Kidney (tissue), 13 donors: ENCODE measurements at regions not wholly inside any gene's neighbourhood (a gene's known extent, or its start where the extent isn't known, plus 50 kb on each side); places are given as distances from the start of the nearest gene placed in this dataset.

Experiments used
- DNase-seq, 5 donors: peaks; one replicate each; pipeline ENCODE4 v3.0.0-alpha.2; 2013 to 2020
- FAIRE-seq: peaks from 2 replicates; lab custom pipeline; 2012; peaks lifted over from hg19 to GRCh38; lab: Jason Lieb, UNC
- H3K27ac ChIP-seq, 2 donors: one replicate each; pipeline ENCODE4 v1.7.0; 2013; ENCODE audit warnings: low read depth in 2 of 2, low read length in 2 of 2, inconsistent platforms in 1 of 2
- H3K27me3 ChIP-seq: one replicate; pipeline ENCODE4 v1.7.1; 2013; ENCODE audit warnings: low read length, inconsistent platforms; ENCODE audit not compliant: control insufficient read depth, insufficient read depth
- H3K36me3 ChIP-seq, 3 donors: one replicate each; pipeline versions ENCODE4 v1.7.0 to v1.7.1; 2013; ENCODE audit warnings: low read length in 3 of 3, control low read depth in 1 of 3, inconsistent platforms in 1 of 3; ENCODE audit not compliant: insufficient read depth in 3 of 3, control insufficient read depth in 2 of 3
- H3K4me1 ChIP-seq, 3 donors: one replicate each; pipeline versions ENCODE4 v1.7.0 to v1.7.1; 2013; ENCODE audit warnings: low read length in 3 of 3, inconsistent platforms in 1 of 3, low read depth in 1 of 3; ENCODE audit not compliant: control insufficient read depth in 2 of 3, insufficient read depth in 2 of 3
- H3K4me3 ChIP-seq, 3 donors: one replicate each; pipeline versions ENCODE4 v1.7.0 to v1.8.1; 2013; ENCODE audit warnings: low read length in 3 of 3, control low read depth in 1 of 3, inconsistent platforms in 1 of 3
- H3K9ac ChIP-seq, 3 donors: one replicate each; pipeline versions ENCODE4 v1.7.0 to v1.7.1; 2013; ENCODE audit warnings: low read length in 3 of 3, control low read depth in 1 of 3, inconsistent platforms in 1 of 3
- H3K9me3 ChIP-seq, 3 donors: one replicate each; pipeline versions ENCODE4 v1.7.0 to v1.7.1; 2013; ENCODE audit warnings: low read length in 3 of 3, control low read depth in 1 of 3, inconsistent platforms in 1 of 3; ENCODE audit not compliant: control insufficient read depth in 2 of 3, insufficient read depth in 1 of 3
- intact Hi-C: fragments of 100-400 bp; cut with DNase I; formaldehyde crosslinking; loops from one replicate; pipeline ENCODE4 v1.11.1; 2022
- TF ChIP-seq, protein P1 (sequence below): IDR thresholded peaks from 3 replicates; pipeline ENCODE4 v1.5.1; 2012; ENCODE audit warnings: mild to moderate bottlenecking, moderate library complexity, borderline replicate concordance; ENCODE audit not compliant: insufficient read depth; ENCODE audit errors: extremely low read depth
- donor health status: control.
- donor health status: control.
- donor health status: control.
- donor health status: control.
- donor health status: control.
- donor health status: DM: yes; HTN: yes; CAD: no.
- donor health status: Normal renal cell carcinoma (clear cell type).

DNA sequence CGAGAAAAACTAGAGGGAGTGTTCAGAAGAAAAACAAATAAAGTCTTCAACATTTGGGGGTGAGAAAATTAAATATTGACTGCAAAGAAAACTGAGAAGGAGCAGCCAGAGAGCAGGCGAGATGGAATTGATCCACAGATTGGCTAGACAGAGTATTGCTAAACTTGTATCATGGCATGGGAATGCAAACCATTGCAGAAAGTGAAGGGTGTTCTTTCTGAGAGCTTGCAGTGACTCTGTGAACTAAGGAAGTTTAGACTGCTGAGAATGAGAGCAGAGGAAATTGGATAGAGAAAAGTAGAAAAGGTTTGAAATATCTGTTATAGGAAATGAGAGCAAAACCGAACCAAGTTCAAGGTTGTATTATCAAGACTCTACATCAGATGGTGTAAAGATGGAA is 191.5 kb downstream of the HS3ST3A1 start:
- no peak for FAIRE-seq
- H3K9me3 ChIP-seq = no peaks in the 10 kb centered on the region
- H3K4me1 ChIP-seq = no peaks in the 10 kb centered on the region
- TF ChIP-seq, protein P1, sequence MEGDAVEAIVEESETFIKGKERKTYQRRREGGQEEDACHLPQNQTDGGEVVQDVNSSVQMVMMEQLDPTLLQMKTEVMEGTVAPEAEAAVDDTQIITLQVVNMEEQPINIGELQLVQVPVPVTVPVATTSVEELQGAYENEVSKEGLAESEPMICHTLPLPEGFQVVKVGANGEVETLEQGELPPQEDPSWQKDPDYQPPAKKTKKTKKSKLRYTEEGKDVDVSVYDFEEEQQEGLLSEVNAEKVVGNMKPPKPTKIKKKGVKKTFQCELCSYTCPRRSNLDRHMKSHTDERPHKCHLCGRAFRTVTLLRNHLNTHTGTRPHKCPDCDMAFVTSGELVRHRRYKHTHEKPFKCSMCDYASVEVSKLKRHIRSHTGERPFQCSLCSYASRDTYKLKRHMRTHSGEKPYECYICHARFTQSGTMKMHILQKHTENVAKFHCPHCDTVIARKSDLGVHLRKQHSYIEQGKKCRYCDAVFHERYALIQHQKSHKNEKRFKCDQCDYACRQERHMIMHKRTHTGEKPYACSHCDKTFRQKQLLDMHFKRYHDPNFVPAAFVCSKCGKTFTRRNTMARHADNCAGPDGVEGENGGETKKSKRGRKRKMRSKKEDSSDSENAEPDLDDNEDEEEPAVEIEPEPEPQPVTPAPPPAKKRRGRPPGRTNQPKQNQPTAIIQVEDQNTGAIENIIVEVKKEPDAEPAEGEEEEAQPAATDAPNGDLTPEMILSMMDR = no peak
- DNase-seq = no peak
- H3K27me3 ChIP-seq = no peaks in the 10 kb centered on the region
- intact Hi-C loops = no loop called here
- H3K4me3 ChIP-seq = no peak overlapping the region
- no peaks in the 10 kb centered on the region for H3K36me3 ChIP-seq
- H3K27ac ChIP-seq = no peak overlapping the region
- no peak overlapping the region for H3K9ac ChIP-seq

DNA sequence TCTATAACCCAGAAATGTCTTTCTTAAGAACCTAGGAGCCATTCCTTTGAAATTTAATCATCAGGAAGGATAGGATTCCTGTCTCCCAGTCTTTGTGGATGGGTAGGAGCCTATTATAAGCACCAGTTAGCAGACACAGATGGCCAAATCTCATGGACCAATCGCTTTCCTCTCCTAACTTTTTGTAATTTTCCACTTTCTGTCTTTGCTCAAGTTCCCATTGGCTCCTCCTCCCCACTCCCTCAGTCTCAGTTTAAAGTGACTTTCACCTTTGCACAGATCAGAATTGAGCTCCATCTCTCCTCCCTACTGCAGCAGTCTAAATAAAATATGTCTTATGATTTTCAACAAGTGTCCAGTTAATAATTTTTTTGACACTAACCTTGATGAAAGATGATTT is 192.3 kb downstream of the HS3ST3A1 start:
- DNase-seq = no peak
- no peak for FAIRE-seq
- Histone ChIP-seq H3K4me3 (no peak overlapping the region), H3K9me3 (no peaks in the 10 kb centered on the region), H3K9ac (no peak overlapping the region), H3K4me1 (no peaks in the 10 kb centered on the region), H3K27me3 (no peaks in the 10 kb centered on the region), H3K36me3 (no peaks in the 10 kb centered on the region), H3K27ac (no peak overlapping the region)
- TF ChIP-seq, protein P1 = no peak
- intact Hi-C loops = no loop called here

DNA sequence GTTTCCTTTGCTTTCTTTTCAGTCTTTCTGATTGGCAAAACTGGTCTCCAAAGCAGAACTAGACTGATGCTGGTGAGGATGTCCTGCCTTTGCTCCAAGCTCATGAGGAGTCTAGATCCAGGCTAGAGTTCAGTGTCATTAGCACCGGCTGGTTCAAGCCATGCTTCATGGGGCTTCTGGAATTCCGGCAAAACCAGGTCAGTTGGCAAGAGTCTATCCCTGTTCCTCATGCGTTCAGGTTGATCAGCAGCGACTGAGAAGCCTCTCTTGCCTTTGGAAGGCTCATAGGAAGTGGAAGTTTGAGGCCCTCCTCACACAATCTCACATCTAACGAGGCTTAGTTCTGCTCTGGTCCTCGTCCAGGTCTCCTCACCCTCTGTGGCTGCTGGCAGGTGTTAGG is 194.3 kb downstream of the HS3ST3A1 start:
- Histone ChIP-seq H3K36me3 (no peaks in the 10 kb centered on the region), H3K27ac (no peak overlapping the region), H3K4me1 (no peaks in the 10 kb centered on the region), H3K4me3 (no peak overlapping the region), H3K9ac (no peak overlapping the region), H3K9me3 (no peaks in the 10 kb centered on the region), H3K27me3 (no peaks in the 10 kb centered on the region)
- no peak for DNase-seq
- no peak for FAIRE-seq
- intact Hi-C loops = no loop called here
- TF ChIP-seq, protein P1 = no peak

DNA sequence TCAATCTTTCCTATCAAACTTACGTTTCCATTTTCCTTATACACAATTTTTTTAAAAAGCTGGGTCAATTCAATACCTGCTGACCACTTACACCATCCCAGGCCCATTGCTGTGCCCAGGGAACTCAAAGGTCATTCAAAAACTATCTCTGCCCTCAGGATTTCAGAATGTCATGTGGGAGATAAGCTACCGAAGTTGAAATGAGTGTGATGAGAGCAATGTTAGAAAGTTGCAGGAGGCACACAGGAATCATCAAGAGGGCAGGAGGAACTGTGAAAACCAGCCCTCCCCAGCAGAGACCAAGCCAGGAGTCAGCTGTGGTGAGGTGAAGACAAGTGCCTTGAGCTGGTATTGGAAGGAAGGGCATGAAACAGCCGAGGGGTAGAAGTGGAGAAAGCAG is 195.9 kb downstream of the HS3ST3A1 start:
- intact Hi-C loops = no loop called here
- Histone ChIP-seq H3K9ac (no peak overlapping the region), H3K36me3 (no peaks in the 10 kb centered on the region), H3K4me1 (no peaks in the 10 kb centered on the region), H3K27ac (no peak overlapping the region), H3K4me3 (no peak overlapping the region), H3K9me3 (no peaks in the 10 kb centered on the region), H3K27me3 (no peaks in the 10 kb centered on the region)
- DNase-seq (no peak), FAIRE-seq (no peak)
- TF ChIP-seq, protein P1 = no peak
